ENCODE measurements at regions not wholly inside any gene's neighbourhood (a gene's known extent, or its start where the extent isn't known, plus 50 kb on each side); places are given as distances from the start of the nearest gene placed in this dataset.

DNA sequence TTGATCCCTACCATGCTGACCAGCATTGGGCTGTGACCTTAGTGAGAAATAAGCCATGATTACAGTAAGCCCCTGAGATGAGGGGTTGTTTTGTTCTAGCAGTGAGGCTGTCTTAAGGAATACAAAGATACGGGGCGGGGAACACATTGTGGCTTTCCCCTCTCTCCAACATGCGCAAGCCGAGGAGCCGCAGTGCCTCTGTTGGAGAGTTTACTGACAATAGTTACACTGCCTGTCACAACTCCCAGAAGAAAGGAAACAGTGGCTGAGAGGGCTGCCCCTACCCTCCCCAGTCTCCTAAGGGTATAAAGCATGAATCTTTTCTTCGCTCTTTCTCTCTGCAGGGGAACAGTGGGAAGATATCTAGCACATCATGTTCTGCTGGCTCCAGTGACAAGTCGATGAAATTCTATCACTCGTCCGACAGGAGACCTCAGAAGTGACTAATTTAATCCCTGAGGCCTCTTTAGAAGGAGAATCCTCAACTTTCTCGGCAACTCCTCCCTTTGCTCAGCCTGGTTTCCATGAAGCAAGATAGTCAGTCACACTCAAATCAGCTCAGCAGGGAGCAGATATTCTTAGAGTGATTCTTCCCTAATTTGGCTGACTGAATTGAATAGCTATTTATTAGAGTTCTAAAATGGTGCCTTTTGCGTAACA, 409.0 kb upstream of the PROK2 start:
- no peak for DNase-seq (ENCODE audit: low read depth)
- H3K4me3 ChIP-seq (ENCODE audit: low read depth, low read length): no peak overlapping the region
- TF ChIP-seq POLR2A (IDR thresholded peaks at IDR 0.05; ENCODE audit: extremely low read depth, insufficient read length) (no peak), MYC (IDR thresholded peaks at IDR 0.05; ENCODE audit: low read depth, low read length) (no peak)
- TF ChIP-seq, protein P1, sequence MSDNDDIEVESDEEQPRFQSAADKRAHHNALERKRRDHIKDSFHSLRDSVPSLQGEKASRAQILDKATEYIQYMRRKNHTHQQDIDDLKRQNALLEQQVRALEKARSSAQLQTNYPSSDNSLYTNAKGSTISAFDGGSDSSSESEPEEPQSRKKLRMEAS (IDR thresholded peaks at IDR 0.05; ENCODE audit: low read depth, low read length): no peak
- TF ChIP-seq, protein P2, sequence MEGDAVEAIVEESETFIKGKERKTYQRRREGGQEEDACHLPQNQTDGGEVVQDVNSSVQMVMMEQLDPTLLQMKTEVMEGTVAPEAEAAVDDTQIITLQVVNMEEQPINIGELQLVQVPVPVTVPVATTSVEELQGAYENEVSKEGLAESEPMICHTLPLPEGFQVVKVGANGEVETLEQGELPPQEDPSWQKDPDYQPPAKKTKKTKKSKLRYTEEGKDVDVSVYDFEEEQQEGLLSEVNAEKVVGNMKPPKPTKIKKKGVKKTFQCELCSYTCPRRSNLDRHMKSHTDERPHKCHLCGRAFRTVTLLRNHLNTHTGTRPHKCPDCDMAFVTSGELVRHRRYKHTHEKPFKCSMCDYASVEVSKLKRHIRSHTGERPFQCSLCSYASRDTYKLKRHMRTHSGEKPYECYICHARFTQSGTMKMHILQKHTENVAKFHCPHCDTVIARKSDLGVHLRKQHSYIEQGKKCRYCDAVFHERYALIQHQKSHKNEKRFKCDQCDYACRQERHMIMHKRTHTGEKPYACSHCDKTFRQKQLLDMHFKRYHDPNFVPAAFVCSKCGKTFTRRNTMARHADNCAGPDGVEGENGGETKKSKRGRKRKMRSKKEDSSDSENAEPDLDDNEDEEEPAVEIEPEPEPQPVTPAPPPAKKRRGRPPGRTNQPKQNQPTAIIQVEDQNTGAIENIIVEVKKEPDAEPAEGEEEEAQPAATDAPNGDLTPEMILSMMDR (IDR thresholded peaks at IDR 0.05; ENCODE audit: low read depth, low read length): no peak

DNA sequence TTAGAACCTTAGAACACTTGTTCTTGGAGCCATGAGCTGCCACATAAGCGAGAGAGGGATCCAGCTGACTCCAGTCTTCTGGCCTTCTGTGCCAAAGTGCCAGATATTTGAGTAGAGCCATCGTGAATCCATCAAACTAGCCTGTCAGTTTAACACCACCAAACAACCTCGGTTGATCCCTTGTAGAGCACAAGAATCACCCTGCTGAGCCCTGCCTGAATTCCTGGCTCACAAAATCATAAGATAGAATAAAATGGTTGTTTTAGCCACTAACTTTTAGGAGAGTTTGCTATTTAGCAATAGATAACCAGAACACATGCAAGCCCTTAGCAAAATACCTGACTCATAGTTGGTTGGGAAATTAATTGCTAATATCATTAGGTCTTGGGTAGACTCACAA, 407.6 kb upstream of the PROK2 start:
- no peak overlapping the region for H3K4me3 ChIP-seq (ENCODE audit: low read depth, low read length)
- no peak for TF ChIP-seq MYC (IDR thresholded peaks at IDR 0.05; ENCODE audit: low read depth, low read length)
- TF ChIP-seq, protein P2 (IDR thresholded peaks at IDR 0.05; ENCODE audit: low read depth, low read length): no peak
- no peak for TF ChIP-seq POLR2A (IDR thresholded peaks at IDR 0.05; ENCODE audit: extremely low read depth, insufficient read length)
- TF ChIP-seq, protein P1 (IDR thresholded peaks at IDR 0.05; ENCODE audit: low read depth, low read length): no peak

DNA sequence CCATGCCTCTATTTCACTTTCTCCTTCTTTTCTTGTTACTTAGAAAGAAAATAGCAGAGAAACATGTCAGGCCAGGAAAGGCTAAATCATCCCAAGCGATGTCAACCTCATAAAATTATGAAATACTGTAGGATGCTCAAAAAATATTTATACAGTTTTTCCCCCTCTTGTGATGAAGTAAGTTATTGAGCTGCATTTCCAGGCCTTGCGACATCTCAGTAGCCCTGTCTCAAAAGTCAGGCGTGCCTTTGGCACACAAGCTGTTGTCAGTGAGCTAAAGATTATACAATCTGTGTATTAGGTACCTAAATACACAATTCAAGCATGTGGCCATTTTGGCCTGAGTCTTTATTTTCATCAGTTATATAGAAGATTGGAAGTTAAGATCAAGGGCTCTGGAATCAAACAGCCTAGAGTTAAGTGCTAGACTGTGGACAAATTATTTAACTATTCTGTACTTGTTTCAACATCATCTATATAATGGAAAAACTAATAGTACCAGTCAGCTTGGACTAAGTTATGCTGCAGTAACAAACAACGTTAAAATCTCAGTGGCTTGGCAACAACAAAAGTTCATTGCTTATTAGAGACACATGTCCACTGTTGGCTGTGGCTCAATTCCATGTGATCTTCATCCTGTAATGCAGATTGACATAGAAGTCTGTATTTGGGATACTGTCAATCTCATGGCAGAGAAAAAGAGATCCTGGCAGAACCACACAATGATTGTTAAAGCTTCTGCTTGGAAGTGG, 406.4 kb upstream of the PROK2 start:
- DNase-seq (ENCODE audit: low read depth): no peak
- H3K4me3 ChIP-seq (ENCODE audit: low read depth, low read length): no peak overlapping the region
- TF ChIP-seq, protein P1 (IDR thresholded peaks at IDR 0.05; ENCODE audit: low read depth, low read length): no peak
- TF ChIP-seq POLR2A (IDR thresholded peaks at IDR 0.05; ENCODE audit: extremely low read depth, insufficient read length): no peak
- TF ChIP-seq, protein P2 (IDR thresholded peaks at IDR 0.05; ENCODE audit: low read depth, low read length): no peak
- no peak for TF ChIP-seq MYC (IDR thresholded peaks at IDR 0.05; ENCODE audit: low read depth, low read length)

More for the DNA sequence above, 407.6 kb upstream of the PROK2 start:
- no peak for DNase-seq (ENCODE audit: low read depth)

DNA sequence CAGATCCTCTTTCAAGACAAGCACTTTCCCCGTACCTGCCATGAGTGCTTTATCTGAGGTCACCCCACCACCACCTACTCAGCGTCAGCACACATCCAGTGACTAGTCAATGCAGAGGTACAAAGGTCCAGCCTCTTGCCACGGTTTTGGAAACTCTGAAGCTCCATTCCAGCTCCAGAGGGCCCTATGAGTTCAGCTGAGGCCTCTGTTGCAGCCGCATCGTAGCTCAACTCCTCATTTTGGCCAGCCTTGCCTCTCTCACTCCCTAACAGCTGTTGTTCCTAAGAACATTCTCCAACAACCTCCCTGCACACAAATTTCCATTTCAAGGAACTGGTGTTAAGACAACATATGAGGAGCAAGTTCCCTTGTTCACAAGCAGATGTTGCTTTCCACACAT, 405.1 kb upstream of the PROK2 start:
- no peak overlapping the region for H3K4me3 ChIP-seq (ENCODE audit: low read depth, low read length)
- TF ChIP-seq, protein P2 (IDR thresholded peaks at IDR 0.05; ENCODE audit: low read depth, low read length): no peak
- no peak for TF ChIP-seq MYC (IDR thresholded peaks at IDR 0.05; ENCODE audit: low read depth, low read length)
- TF ChIP-seq, protein P1 (IDR thresholded peaks at IDR 0.05; ENCODE audit: low read depth, low read length): no peak
- DNase-seq (ENCODE audit: low read depth): no peak

DNA sequence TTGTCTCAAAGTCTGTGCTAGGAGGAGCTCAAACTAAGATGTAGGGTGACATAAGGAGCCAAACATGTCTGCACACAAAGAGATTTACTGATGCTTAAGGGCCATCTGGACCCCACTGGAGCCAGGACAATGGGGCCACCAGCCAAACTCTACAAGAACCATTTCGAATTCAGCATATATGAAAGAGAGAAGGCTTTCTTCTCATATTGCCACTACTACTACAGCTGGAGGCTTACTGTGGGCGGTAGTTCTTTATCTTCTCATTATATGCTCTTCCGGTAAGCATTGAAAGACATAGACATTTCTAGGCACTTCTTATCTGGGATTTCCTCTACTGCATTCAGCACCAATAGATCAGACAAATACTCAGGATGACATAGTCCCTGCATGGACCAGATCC, 404.4 kb upstream of the PROK2 start:
- TF ChIP-seq POLR2A (IDR thresholded peaks at IDR 0.05; ENCODE audit: extremely low read depth, insufficient read length): no peak
- TF ChIP-seq, protein P2 (IDR thresholded peaks at IDR 0.05; ENCODE audit: low read depth, low read length): no peak
- no peak for TF ChIP-seq MYC (IDR thresholded peaks at IDR 0.05; ENCODE audit: low read depth, low read length)
- TF ChIP-seq, protein P1 (IDR thresholded peaks at IDR 0.05; ENCODE audit: low read depth, low read length): no peak

More for the DNA sequence above, 404.4 kb upstream of the PROK2 start:
- H3K4me3 ChIP-seq (ENCODE audit: low read depth, low read length): no peak overlapping the region
- no peak for DNase-seq (ENCODE audit: low read depth)
